CD4-positive, alpha-beta T cell treated with Interleukin-6 at 100 ng/mL for 8 hours (primary cell): ENCODE measurements at regions not wholly inside any gene's neighbourhood (a gene's known extent, or its start where the extent isn't known, plus 50 kb on each side); places are given as distances from the start of the nearest gene placed in this dataset.
"Not testable (repeated sequence)": the region's sequence is repeated elsewhere in the genome, so short reads cannot be mapped to it uniquely, and the experiment has no call there.

Experiments used
- DNase-seq: peaks from one replicate; pipeline ENCODE4 v3.0.0-alpha.2; 2020; ENCODE audit warnings: mixed read lengths, low spot score

GRCh38 chr10:44745920-44746319 is 165.2 kb upstream of the TMEM72 start:
- no peak for DNase-seq

GRCh38 chr10:44747593-44748172 is 163.5 kb upstream of the TMEM72 start:
- DNase-seq, result no peak

DNA sequence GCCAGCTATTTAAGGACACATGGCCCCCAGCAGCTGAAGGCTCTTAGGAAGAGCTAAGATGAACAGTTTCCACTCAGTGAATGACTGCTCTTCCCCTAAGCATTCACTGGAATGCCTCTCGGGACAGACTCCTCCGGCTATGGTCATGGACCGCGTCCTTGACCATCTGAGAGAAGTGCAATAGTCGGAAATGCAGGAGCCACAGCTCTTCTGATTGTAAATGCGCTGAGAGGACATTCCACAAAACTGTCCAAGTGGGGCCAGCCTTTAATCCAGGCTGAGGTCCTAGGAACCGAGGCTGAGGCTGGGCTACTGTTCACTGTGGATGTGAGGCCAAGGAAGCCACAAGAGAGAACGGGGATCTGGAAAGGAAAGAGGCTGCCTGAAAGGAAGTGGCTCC is 162.0 kb upstream of the TMEM72 start:
- DNase-seq, result no peak

DNA sequence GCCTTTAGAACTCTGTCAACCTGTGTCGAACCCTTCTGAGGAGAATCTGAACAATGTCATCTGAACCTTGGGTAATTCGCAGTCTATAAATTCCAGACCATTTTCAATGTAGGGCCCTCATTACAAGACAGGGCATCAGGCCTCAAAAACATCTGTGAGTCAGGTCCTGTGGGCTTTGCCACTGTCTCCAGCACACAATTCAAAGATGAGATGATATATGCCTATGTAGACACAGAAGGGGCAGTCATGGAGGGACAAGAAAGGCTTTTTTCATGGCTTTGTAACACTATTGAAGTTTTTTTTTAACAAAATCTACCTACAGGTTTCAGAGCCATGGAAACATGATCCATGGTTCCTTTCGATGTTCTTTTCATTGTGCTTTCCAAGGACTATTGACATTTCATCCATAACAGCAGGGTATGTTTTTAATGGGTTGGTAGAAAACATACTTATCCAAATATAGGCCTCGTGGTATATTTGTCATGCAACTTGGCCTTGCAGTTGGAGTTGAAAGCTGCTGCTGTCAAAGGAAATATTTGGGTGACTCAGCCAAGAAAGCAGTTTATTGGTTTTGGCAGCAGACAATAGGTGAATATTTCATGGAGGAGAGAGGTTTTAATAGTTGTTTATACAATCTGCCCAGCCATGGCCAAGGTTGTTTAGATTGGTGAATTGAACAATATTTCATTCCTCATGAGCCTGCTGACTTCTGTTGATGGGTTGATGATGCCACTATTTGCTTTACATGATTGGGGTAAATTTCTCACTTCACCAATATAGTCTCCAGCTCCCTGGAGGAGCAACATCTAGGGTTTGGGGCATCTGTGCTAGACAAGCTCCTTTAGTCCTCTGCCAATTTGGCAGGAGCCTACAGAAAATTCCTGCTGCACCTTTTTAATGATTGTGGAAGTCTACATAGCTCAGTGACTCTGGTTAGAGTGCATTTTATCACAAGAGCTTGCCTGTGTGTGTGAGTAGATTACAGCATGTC is 158.4 kb upstream of the TMEM72 start:
- no peak for DNase-seq

- not testable (repeated sequence) for DNase-seq
Observed at GRCh38 chr10:44754355-44754754, 156.8 kb upstream of the TMEM72 start.

GRCh38 chr10:44755481-44755880 is 155.7 kb upstream of the TMEM72 start:
- no peak for DNase-seq

DNA sequence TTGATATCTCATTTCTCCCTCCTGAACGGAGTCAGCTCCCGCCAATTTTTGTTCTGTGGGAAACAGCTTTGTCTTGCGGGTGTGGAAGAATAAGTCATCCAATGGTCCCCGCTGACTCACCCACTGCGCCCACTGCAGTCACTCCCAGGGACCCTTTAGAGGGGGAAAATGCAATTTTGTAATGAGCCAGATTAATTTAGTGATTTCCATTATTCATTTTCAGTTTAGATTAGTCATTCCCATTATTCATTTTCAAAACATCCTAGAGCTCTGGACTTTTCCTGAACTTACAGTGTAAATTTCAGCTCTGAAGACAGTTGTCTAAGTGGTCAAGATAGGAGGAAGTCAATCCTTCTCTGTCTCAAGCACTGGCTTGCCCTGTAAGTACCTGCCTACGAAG is 154.9 kb upstream of the TMEM72 start:
- no peak for DNase-seq

GRCh38 chr10:44757551-44758205 is 153.5 kb upstream of the TMEM72 start:
- no peak for DNase-seq

- no peak for DNase-seq
Observed at GRCh38 chr10:44759122-44759521, 152.0 kb upstream of the TMEM72 start.

GRCh38 chr10:44760513-44760912 is 150.6 kb upstream of the TMEM72 start:
- DNase-seq, result no peak

- DNase-seq, result no peak
Observed at GRCh38 chr10:44761076-44761475, 150.1 kb upstream of the TMEM72 start.

- no peak for DNase-seq
Observed at GRCh38 chr10:44763331-44763730, 147.8 kb upstream of the TMEM72 start.

GRCh38 chr10:44765299-44765698 is 145.8 kb upstream of the TMEM72 start:
- DNase-seq, result no peak

DNA sequence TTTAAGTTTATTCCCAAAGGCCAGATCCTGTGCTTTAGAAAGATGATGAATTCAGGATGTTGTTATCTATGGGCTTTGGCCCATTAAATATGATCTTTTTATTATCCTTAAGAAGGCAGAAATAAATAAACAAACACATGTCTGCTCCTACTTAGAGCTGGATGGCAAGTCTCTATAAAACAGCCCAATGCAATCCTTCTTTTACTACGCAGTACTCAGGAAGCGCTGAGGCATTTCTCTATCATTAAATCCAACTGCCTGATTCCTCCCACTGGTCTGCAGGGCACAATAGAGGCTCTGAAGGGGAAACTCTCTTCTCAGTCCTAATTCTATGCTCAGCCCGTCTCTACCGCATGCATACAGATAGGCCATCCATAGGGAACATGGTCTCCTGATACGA is 144.5 kb upstream of the TMEM72 start:
- no peak for DNase-seq

- DNase-seq, result no peak
Observed at GRCh38 chr10:44769450-44769849, 141.7 kb upstream of the TMEM72 start.

DNA sequence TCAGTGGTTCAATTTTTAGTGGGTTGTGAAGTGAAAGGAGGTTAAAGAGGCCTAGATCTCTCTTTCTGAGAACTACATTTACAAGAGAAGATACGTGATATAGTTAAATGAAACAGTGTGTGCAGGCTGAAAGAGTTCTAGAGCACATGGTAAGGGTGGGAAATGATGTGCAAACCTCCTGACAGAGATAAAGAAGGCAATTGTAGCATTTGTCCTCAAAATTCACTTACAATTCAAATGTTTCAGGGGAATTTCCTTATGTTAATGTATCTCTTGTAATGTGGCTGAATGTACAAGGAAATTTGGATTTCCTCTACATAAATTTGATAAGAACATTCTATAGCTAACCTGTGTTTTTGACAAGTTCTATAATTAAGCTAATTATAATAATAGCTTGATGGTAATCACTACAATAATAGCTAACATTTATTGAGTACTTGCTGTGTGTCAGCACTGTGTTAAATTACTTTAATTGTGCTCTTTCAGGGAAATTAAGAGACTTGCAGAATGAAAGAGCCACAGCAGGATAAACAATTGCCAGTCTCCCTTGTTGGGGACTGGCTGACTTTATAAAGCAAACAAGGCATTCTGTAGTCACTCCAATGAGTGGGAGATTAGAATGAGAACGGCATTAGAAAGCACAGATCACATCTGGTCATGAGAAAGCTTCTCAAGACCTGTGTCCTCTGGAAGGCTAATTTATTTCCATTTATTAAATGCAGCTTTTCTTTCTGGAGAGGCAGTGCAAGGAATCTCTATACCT is 139.7 kb upstream of the TMEM72 start:
- DNase-seq, result no peak

- DNase-seq, result no peak
Observed at GRCh38 chr10:44773565-44773964, 137.6 kb upstream of the TMEM72 start.

- DNase-seq, result no peak
Observed at GRCh38 chr10:44774676-44775401, 136.3 kb upstream of the TMEM72 start.

DNA sequence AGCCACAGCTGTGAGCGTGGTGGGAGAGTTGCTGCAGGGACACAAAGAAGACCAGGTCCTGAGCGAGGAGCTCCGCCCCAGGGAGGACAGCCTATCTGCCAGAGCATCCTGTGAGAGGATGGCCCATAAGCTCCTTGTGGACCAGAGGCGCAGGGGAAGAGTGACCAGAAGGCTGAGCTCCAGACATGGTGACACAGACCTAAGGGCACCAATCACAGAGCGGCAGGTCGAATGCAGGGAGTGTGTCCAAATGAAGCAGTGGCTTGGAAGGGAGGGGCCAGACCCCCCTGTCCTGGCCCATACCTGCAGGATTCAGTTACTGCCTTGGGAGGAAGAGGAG is 135.8 kb upstream of the TMEM72 start:
- no peak for DNase-seq

DNA sequence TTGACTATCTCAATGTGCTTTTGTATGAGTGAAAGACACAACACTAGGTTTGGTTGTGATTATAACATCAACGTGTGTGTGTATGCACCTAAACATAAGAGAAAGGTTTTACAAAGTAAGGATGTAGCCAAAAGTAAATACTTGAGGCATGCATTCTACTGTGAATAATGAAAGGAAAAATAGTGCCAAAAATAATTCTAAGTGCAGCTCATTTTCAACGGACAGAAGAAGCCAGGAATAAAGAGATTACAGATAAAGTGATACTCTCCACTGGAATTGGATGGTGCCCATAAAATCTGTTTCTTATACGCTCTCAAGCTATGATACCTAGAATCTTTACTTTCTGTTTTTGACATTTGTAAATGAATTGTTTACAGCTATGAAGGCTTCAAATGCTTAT is 135.0 kb upstream of the TMEM72 start:
- DNase-seq, result no peak

GRCh38 chr10:44779511-44779910 is 131.6 kb upstream of the TMEM72 start:
- DNase-seq, result no peak

GRCh38 chr10:44780426-44780825 is 130.7 kb upstream of the TMEM72 start:
- DNase-seq, result no peak
